CD8-positive, alpha-beta memory T cell (primary cell): ENCODE measurements at regions not wholly inside any gene's neighbourhood (a gene's known extent, or its start where the extent isn't known, plus 50 kb on each side); places are given as distances from the start of the nearest gene placed in this dataset.
"Not testable (repeated sequence)": the region's sequence is repeated elsewhere in the genome, so short reads cannot be mapped to it uniquely, and the experiment has no call there.

Source experiments
- CTCF ChIA-PET: fragments of 350-600 bp; sonication (Branson Sonifier 250); formaldehyde crosslinking; loops from one replicate; lab custom pipeline; 2021; ENCODE audit warnings: antibody characterized with exemption; lab: Charles Lee
- POLR2A ChIA-PET: fragments of 350-600 bp; sonication (Branson Sonifier 250); formaldehyde crosslinking; loops from one replicate; lab custom pipeline; 2021; ENCODE audit warnings: antibody characterized with exemption; lab: Charles Lee
- DNase-seq, 5 donors: peaks; one replicate each; pipeline versions ENCODE4 v3.0.0 to v3.0.0-alpha.2; 2020 to 2022; ENCODE audit warnings: mixed read lengths in 1 of 5
- H3K27ac ChIP-seq: one replicate; pipeline ENCODE4 v1.7.0; 2013; ENCODE audit warnings: low read depth, mild to moderate bottlenecking, low read length, moderate library complexity
- H3K27me3 ChIP-seq: 2 replicates; pipeline ENCODE4 v1.7.0; 2013; ENCODE audit warnings: low read length, mild to moderate bottlenecking; ENCODE audit not compliant: insufficient read depth, poor library complexity, severe bottlenecking
- H3K36me3 ChIP-seq: 2 replicates; pipeline ENCODE4 v1.7.0; 2013; ENCODE audit warnings: mild to moderate bottlenecking, low read length, moderate library complexity; ENCODE audit not compliant: insufficient read depth
- H3K4me1 ChIP-seq: 2 replicates; pipeline ENCODE4 v1.7.0; 2013; ENCODE audit warnings: mild to moderate bottlenecking, low read length, moderate library complexity; ENCODE audit not compliant: insufficient read depth
- H3K4me3 ChIP-seq: 2 replicates; pipeline ENCODE4 v1.7.0; 2013; ENCODE audit warnings: mild to moderate bottlenecking, low read length
- H3K9me3 ChIP-seq: 2 replicates; pipeline ENCODE4 v1.7.0; 2013; ENCODE audit warnings: mild to moderate bottlenecking, low read length
- H3K27ac Mint-ChIP-seq, 8 donors: one replicate each; pipeline ENCODE4 v1.8.0; 2020 to 2021; ENCODE audit warnings: mixed read lengths in 8 of 8, mild to moderate bottlenecking in 6 of 8, inconsistent platforms in 3 of 8, moderate library complexity in 3 of 8
- H3K27me3 Mint-ChIP-seq, 2 donors: one replicate each; pipeline ENCODE4 v1.8.0; 2020 to 2021; ENCODE audit warnings: mixed read lengths in 2 of 2, mild to moderate bottlenecking in 1 of 2, moderate library complexity in 1 of 2
- H3K36me3 Mint-ChIP-seq, 3 donors: one replicate each; pipeline ENCODE4 v1.8.0; 2020 to 2021; ENCODE audit warnings: mixed read lengths in 3 of 3, inconsistent platforms in 1 of 3, mild to moderate bottlenecking in 1 of 3
- H3K4me1 Mint-ChIP-seq, 3 donors: one replicate each; pipeline ENCODE4 v1.8.0; 2020 to 2021; ENCODE audit warnings: mixed read lengths in 3 of 3, inconsistent platforms in 1 of 3, mild to moderate bottlenecking in 1 of 3
- H3K4me3 Mint-ChIP-seq, 7 donors: one replicate each; pipeline ENCODE4 v1.8.0; 2020 to 2021; ENCODE audit warnings: mixed read lengths in 7 of 7, mild to moderate bottlenecking in 6 of 7, moderate library complexity in 4 of 7, inconsistent platforms in 2 of 7
- H3K9me3 Mint-ChIP-seq, 5 donors: one replicate each; pipeline ENCODE4 v1.8.0; 2020 to 2022; ENCODE audit warnings: mixed read lengths in 5 of 5, mild to moderate bottlenecking in 3 of 5, moderate library complexity in 2 of 5, inconsistent platforms in 1 of 5

DNA sequence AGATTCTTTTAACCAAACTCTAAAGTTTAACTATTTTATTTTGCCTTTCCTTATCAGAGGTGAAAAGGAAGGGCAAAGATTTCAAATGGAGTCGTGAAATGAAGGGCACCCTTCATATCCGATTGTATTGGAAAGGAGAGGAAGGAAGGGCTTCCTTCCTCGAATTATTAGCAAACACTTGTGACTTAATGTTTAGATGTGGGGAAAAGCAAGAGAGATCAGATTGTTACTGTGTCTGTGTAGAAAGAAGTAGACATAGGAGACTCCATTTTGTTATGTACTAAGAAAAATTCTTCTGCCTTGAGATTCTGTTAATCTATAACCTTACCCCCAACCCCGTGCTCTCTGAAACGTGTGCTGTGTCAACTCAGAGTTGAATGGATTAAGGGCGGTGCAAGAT, 291.5 kb downstream of the ABCC12 start:
- H3K4me1 ChIP-seq, H3K27ac Mint-ChIP-seq, H3K9me3 ChIP-seq, H3K4me3 Mint-ChIP-seq, H3K36me3 Mint-ChIP-seq, DNase-seq, CTCF ChIA-PET, H3K9me3 Mint-ChIP-seq, POLR2A ChIA-PET, H3K27ac ChIP-seq, H3K36me3 ChIP-seq, H3K4me3 ChIP-seq, H3K27me3 ChIP-seq, H3K4me1 Mint-ChIP-seq: not testable (repeated sequence)
- peaks cover 15 to 21% of the 10 kb centered on the region in 2 donors for H3K27me3 Mint-ChIP-seq

DNA sequence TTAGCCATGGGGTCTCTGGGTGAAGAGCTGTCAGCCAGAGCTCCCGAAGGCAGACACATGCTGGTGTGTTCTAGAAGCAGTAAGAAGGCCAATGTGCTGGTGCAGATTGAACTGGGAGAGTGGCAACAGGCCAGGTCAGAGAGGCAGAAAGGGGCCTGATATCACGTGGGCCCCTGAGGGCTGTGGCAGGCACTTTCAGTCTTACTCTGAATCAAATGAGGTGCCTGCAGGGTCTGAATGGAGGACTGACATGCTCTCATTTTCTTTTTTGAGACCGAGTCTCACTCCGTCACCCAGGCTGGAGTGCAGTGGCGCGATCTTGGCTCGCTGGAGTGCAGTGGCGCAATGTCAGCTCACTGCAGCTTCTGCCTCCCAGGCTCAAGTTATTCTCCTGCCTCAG, 293.8 kb downstream of the ABCC12 start:
- no peak overlapping the region for H3K27ac ChIP-seq
- H3K4me3 ChIP-seq = no peak overlapping the region
- H3K4me3 Mint-ChIP-seq = no peak overlapping the region
- no peak for DNase-seq
- peaks cover 0 to 5% (median 2%) of the 10 kb centered on the region in 5 donors for H3K9me3 Mint-ChIP-seq
- H3K36me3 Mint-ChIP-seq = no peaks in the 10 kb centered on the region
- H3K36me3 ChIP-seq = no peaks in the 10 kb centered on the region
- H3K27ac Mint-ChIP-seq = no peak overlapping the region
- no peaks in the 10 kb centered on the region for H3K4me1 ChIP-seq
- H3K27me3 ChIP-seq = no peaks in the 10 kb centered on the region
- ChIA-PET CTCF (no interaction called here), POLR2A (no interaction called here)
- H3K9me3 ChIP-seq = no peaks in the 10 kb centered on the region
- peaks cover 21% of the 10 kb centered on the region in 2 donors for H3K27me3 Mint-ChIP-seq
- H3K4me1 Mint-ChIP-seq = no peaks in the 10 kb centered on the region

DNA sequence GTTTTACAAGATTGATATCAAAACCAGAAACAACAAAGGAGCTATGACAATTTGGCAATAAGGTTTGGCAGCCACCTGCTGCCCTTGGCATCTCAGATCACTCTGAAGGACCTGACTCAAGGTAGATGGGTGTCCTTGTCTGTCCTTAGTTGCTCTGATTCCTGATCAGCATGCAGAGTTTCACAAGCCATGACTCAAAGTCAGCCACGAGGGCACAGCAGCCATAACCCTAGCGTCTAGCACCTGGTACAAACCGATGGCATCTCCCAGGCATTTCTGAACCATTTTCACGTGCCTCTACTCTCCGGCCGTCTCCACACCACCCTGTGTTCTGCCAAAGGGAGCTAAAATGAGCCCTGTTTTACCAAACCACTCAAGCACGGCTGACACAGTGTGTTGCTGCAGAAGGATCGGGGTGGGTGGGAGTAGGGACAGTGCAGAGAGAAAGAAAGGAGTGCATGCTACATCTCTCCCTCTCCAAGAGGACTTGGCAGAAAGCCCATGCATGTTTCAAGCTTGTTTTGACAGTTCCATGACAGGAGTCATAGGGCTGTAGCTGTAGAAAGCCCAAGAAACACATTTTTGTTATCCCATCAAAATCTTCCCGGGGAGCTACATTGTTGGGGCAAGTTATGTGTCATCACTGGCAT, 297.3 kb downstream of the ABCC12 start:
- Mint-ChIP-seq H3K4me3 (no peak overlapping the region), H3K27ac (no peak overlapping the region), H3K36me3 (peaks cover 0 to 2% (median 0%) of the 10 kb centered on the region in 3 donors), H3K27me3 (peaks cover 16 to 21% of the 10 kb centered on the region in 2 donors), H3K9me3 (peaks cover 0 to 6% (median 2%) of the 10 kb centered on the region in 5 donors), H3K4me1 (no peaks in the 10 kb centered on the region)
- no peaks in the 10 kb centered on the region for H3K36me3 ChIP-seq
- ChIA-PET POLR2A (no interaction called here), CTCF (no interaction called here)
- no peaks in the 10 kb centered on the region for H3K9me3 ChIP-seq
- no peak overlapping the region for H3K4me3 ChIP-seq
- no peaks in the 10 kb centered on the region for H3K4me1 ChIP-seq
- H3K27me3 ChIP-seq = no peaks in the 10 kb centered on the region
- H3K27ac ChIP-seq = no peak overlapping the region
- DNase-seq = no peak

DNA sequence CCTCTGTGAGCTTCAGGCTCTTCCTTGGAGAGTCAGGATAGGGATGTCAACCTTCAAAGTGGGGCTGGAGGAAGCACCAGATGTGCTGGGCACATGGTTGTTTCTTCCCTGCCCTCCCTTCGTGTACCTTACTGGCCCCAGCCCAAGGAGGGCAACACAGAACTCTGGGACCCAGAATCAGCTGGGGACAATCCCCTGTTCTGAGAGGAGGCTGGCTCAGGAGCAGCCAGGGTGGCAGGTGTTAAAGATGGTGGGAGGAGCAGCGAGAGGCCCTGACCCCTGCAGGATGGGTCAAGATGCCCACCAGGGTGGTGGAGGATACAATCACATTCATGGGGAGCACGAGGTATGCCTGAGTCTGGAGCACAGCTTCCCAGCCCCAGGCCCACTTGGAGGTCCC, 300.4 kb downstream of the ABCC12 start:
- CTCF ChIA-PET = no interaction called here
- POLR2A ChIA-PET = no interaction called here

DNA sequence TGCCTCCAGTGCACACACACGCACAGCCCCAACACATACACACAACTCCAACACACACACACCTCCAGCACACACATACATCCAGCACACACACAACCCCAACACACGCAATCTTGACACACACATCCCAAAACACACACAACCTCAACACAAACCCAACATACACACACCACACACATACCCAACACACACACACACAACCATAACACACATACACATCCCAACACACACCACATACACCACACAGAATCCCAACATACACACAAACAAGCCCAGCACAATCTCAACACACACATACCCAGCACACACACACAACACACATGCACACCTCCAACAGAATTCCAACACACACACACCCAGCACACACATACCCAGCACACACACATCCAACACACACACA, 301.1 kb downstream of the ABCC12 start:
- H3K4me3 ChIP-seq = no peak overlapping the region
- ChIA-PET CTCF (no interaction called here), POLR2A (no interaction called here)
- no peak for DNase-seq
- Mint-ChIP-seq H3K27me3 (peaks cover 6 to 8% of the 10 kb centered on the region in 2 donors), H3K4me3 (no peak overlapping the region), H3K4me1 (no peaks in the 10 kb centered on the region), H3K36me3 (peaks cover 0 to 2% (median 0%) of the 10 kb centered on the region in 3 donors), H3K27ac (no peak overlapping the region), H3K9me3 (peaks cover 0 to 3% (median 0%) of the 10 kb centered on the region in 5 donors)
- H3K9me3 ChIP-seq = no peaks in the 10 kb centered on the region
- H3K27ac ChIP-seq = no peak overlapping the region
- no peaks in the 10 kb centered on the region for H3K36me3 ChIP-seq
- no peaks in the 10 kb centered on the region for H3K4me1 ChIP-seq
- H3K27me3 ChIP-seq = no peaks in the 10 kb centered on the region

More for the DNA sequence above, 300.4 kb downstream of the ABCC12 start:
- Mint-ChIP-seq H3K27me3 (peaks cover 6% of the 10 kb centered on the region in 2 donors), H3K4me3 (no peak overlapping the region), H3K9me3 (peaks cover 0 to 3% (median 0%) of the 10 kb centered on the region in 5 donors), H3K36me3 (peaks cover 0 to 2% (median 0%) of the 10 kb centered on the region in 3 donors), H3K4me1 (no peaks in the 10 kb centered on the region), H3K27ac (no peak overlapping the region)
- H3K9me3 ChIP-seq = no peaks in the 10 kb centered on the region
- H3K36me3 ChIP-seq = no peaks in the 10 kb centered on the region
- H3K4me1 ChIP-seq = no peaks in the 10 kb centered on the region
- DNase-seq = no peak
- H3K4me3 ChIP-seq = no peak overlapping the region
- no peaks in the 10 kb centered on the region for H3K27me3 ChIP-seq
- H3K27ac ChIP-seq = no peak overlapping the region

DNA sequence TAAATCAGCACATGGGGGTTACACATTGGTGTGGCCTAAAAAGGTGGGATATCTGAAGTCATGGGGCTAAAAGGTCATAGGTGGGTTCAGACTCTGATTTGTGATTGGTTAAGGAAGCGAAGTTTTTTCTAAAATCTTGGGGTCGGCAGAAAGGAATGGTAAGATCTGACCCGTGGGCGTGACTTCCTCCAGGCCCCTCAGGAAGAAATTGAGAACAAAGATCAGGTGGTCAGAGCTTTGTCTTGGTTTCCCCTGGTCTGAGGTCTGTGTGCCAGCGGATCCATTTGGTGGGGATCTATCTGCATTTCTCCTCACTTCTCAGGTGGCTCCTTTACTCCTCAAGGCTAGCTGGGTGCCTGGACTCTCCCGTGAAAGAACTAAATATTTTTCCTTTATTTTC, 302.8 kb downstream of the ABCC12 start:
- peaks cover 0 to 2% (median 0%) of the 10 kb centered on the region in 3 donors for H3K36me3 Mint-ChIP-seq
- no peaks in the 10 kb centered on the region for H3K4me1 Mint-ChIP-seq
- Histone ChIP-seq H3K4me1 (no peaks in the 10 kb centered on the region), H3K27ac (no peak overlapping the region), H3K36me3 (no peaks in the 10 kb centered on the region), H3K4me3 (no peak overlapping the region), H3K9me3 (no peaks in the 10 kb centered on the region), H3K27me3 (no peaks in the 10 kb centered on the region)
- H3K9me3 Mint-ChIP-seq = peaks cover 0 to 4% (median 0%) of the 10 kb centered on the region in 5 donors
- no peak overlapping the region for H3K4me3 Mint-ChIP-seq
- DNase-seq = no peak
- ChIA-PET CTCF (no interaction called here), POLR2A (no interaction called here)
- H3K27ac Mint-ChIP-seq = no peak overlapping the region
- peaks cover 1 to 9% of the 10 kb centered on the region in 2 donors for H3K27me3 Mint-ChIP-seq

DNA sequence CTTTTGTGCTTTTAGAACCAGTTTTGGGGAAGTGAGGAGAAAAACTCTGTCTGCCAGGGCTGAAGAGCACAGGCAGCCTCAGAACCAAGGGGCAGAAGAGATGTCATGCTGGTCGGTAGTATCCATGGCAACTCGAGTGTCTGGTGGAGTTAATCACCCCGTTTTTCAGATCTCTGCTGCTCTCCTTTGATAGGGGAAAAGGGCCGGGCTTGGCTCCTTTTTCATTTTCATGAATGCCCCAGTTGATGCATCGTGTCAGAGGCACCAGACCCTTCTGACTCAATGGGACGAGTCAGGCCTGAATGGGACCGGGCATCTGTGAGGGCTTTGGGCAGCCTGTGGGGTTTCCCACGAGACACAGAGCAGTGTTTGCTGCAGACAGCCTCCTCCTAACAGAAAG, 304.6 kb downstream of the ABCC12 start:
- Mint-ChIP-seq H3K36me3 (peaks cover 0 to 2% (median 0%) of the 10 kb centered on the region in 3 donors), H3K4me1 (no peaks in the 10 kb centered on the region), H3K27me3 (peaks cover 0 to 8% of the 10 kb centered on the region in 2 donors), H3K9me3 (peaks cover 0 to 4% (median 0%) of the 10 kb centered on the region in 5 donors), H3K27ac (no peak overlapping the region), H3K4me3 (no peak overlapping the region)
- Histone ChIP-seq H3K36me3 (no peaks in the 10 kb centered on the region), H3K4me1 (no peaks in the 10 kb centered on the region), H3K27me3 (no peaks in the 10 kb centered on the region), H3K9me3 (no peaks in the 10 kb centered on the region), H3K27ac (no peak overlapping the region), H3K4me3 (no peak overlapping the region)
- no peak for DNase-seq
- POLR2A ChIA-PET = no interaction called here
- CTCF ChIA-PET = no interaction called here

DNA sequence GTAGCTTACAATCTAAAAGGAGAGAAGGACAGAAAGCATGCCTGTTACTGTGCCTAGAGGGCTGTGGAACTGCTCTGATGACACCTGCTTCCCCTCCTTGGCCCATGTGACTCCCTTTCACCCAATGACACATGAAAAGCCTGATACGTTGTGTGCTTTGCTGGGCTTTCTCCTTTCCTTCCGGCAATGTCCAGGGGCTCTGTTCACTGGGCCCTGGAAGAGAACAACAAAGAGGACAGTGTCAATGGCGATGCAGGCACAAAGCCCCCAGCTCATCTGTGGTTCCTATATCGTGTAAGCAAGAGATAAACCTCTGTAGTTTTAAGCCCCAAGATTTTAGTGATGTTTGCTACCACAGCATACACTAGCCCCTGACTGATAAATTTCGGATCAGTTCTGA, 306.1 kb downstream of the ABCC12 start:
- no peaks in the 10 kb centered on the region for H3K27me3 ChIP-seq
- Mint-ChIP-seq H3K4me1 (no peaks in the 10 kb centered on the region), H3K27me3 (peaks cover 0 to 4% of the 10 kb centered on the region in 2 donors), H3K4me3 (no peak overlapping the region), H3K36me3 (peaks cover 0 to under 1% (median 0%) of the 10 kb centered on the region in 3 donors), H3K27ac (no peak overlapping the region), H3K9me3 (peaks cover 0 to 3% (median 0%) of the 10 kb centered on the region in 5 donors)
- H3K4me1 ChIP-seq = no peaks in the 10 kb centered on the region
- H3K4me3 ChIP-seq = no peak overlapping the region
- POLR2A ChIA-PET = no interaction called here
- H3K27ac ChIP-seq = no peak overlapping the region
- no peak for DNase-seq
- no peaks in the 10 kb centered on the region for H3K9me3 ChIP-seq
- CTCF ChIA-PET = no interaction called here
- H3K36me3 ChIP-seq = no peaks in the 10 kb centered on the region
